WTC11 (cell line): ENCODE measurements at regions not wholly inside any gene's neighbourhood (a gene's known extent, or its start where the extent isn't known, plus 50 kb on each side); places are given as distances from the start of the nearest gene placed in this dataset.

Experiments
- ELF4 ChIP-seq: sonication (generic); formaldehyde crosslinking; IDR thresholded peaks from 2 replicates; pipeline ENCODE4 v1.8.1; 2022; ENCODE audit warnings: low read depth, mild to moderate bottlenecking, moderate library complexity, missing genetic modification reagents
- HMGXB4 ChIP-seq: sonication (generic); formaldehyde crosslinking; IDR thresholded peaks from 2 replicates; pipeline ENCODE4 v1.8.1; 2023; ENCODE audit warnings: mild to moderate bottlenecking, moderate library complexity, missing genetic modification reagents
- TF ChIP-seq, protein P1 (sequence below): fragments of 200-600 bp; IDR thresholded peaks from 2 replicates; pipeline ENCODE4 v1.8.0; 2022; ENCODE audit warnings: antibody characterized with exemption

- TF ChIP-seq, protein P1, sequence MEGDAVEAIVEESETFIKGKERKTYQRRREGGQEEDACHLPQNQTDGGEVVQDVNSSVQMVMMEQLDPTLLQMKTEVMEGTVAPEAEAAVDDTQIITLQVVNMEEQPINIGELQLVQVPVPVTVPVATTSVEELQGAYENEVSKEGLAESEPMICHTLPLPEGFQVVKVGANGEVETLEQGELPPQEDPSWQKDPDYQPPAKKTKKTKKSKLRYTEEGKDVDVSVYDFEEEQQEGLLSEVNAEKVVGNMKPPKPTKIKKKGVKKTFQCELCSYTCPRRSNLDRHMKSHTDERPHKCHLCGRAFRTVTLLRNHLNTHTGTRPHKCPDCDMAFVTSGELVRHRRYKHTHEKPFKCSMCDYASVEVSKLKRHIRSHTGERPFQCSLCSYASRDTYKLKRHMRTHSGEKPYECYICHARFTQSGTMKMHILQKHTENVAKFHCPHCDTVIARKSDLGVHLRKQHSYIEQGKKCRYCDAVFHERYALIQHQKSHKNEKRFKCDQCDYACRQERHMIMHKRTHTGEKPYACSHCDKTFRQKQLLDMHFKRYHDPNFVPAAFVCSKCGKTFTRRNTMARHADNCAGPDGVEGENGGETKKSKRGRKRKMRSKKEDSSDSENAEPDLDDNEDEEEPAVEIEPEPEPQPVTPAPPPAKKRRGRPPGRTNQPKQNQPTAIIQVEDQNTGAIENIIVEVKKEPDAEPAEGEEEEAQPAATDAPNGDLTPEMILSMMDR: no peak
- TF ChIP-seq ELF4 (CRISPR knock-in tag): no peak
- TF ChIP-seq HMGXB4 (CRISPR knock-in tag): no peak
These were observed 215.8 kb upstream of the RASGEF1B start for GRCh38 chr4:81687471-81687870.
